Germinal center (tissue), 1 donor: ENCODE measurements at regions not wholly inside any gene's neighbourhood (a gene's known extent, or its start where the extent isn't known, plus 50 kb on each side); places are given as distances from the start of the nearest gene placed in this dataset.
"Not testable (repeated sequence)": the region's sequence is repeated elsewhere in the genome, so short reads cannot be mapped to it uniquely, and the experiment has no call there.

Experiments
- DNase-seq: peaks from one replicate; pipeline ENCODE4 v3.0.0; 2012; ENCODE audit warnings: mixed read lengths, low spot score

- DNase-seq: no peak
Measured at GRCh38 chr3:102682741-102683140, 247.9 kb downstream of the ZPLD1 start.

GRCh38 chr3:102686792-102687191 lies 252.0 kb downstream of the ZPLD1 start:
- no peak for DNase-seq

GRCh38 chr3:102687851-102688555 lies 253.2 kb downstream of the ZPLD1 start:
- DNase-seq: no peak

DNA sequence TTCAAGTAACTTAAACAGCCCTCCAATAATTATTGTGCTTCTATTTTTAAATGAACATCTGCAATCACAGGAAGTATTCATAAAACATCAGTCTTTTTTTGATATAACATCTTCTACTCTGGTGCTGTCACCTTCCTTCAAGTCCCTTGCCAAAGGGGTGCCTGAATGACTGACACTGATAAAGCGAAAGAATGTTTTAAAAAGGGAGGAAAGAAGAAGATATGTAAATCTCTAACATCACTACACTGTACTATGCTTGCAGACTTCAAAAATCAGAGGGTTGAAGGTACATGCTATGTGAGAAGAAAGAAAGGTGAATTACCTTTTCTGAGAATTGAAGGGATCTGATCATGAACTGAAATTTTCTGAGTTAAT lies 253.7 kb downstream of the ZPLD1 start:
- DNase-seq: no peak

DNA sequence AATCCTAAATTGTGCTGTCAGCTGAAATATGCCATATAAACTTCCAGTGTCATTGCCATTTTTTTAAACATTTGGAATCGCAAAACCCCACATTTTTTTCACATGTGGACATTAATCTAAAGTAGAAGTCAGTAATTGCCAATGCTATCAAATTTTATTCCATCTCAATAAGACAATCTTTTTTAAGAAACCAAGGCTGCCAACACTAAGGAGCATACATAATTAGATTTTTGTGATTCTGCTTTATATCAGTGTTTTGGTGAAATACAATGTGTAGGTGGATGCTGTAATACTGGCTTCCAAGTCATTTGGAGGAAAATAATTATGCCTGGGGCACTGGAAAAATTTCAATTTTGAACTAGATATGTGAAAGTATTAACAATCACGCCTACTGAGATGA lies 256.7 kb downstream of the ZPLD1 start:
- DNase-seq: no peak

GRCh38 chr3:102699104-102699818 lies 264.4 kb downstream of the ZPLD1 start:
- DNase-seq: no peak

- DNase-seq: no peak
Measured at GRCh38 chr3:102699819-102700140, 265.0 kb downstream of the ZPLD1 start.

- no peak for DNase-seq
Measured at GRCh38 chr3:102712896-102713295, 278.1 kb downstream of the ZPLD1 start.

- DNase-seq: no peak
Measured at GRCh38 chr3:102714567-102714966, 279.8 kb downstream of the ZPLD1 start.

DNA sequence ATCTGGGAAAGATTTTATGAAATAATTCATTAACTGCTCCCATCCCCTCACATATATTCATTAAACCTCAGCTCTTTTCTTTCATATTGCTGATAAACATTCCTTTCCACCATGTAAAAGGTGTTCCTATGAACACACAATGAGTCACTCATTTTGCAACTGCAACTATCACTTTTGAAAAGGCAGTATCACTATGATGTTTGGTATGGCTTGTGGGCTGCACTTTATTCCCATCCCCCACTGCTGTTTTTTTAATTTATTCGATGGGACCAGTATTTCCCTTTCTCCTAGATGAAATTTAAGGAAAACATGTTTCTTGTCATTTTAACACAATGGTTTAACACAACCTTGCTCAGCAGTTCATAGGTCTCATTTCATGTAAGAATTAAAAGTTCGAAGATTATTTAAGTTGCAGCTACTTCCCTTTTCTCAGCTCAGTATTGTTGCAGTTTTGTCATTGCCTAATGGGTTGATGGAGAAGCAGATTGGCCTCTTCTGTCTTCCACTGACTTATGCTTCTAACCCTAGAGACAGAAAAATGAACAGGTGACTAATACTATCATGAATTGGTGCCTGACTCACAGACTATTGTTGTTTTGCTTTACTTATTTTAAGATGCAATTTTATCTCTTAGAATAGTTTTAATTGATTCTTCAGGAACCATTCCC lies 280.3 kb downstream of the ZPLD1 start:
- DNase-seq: no peak

DNA sequence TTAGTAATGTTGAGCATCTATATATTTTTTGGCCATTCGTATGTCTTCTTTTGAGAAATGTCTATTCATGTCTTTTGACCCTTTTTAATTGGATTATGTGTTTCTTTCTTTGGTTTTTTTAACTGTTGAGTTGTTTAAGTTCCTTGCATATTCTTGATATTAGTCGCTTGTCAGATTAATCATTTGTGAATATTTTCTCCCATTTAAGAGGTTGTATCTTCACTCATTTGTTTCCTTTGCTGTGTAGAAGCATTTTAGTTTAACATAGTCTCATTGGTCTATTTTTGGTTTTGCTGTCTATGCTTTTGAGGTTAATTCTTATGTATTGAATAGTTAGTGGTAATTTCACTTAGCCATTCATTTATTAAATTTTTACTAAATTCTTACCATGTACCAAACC lies 283.8 kb downstream of the ZPLD1 start:
- DNase-seq: no peak

DNA sequence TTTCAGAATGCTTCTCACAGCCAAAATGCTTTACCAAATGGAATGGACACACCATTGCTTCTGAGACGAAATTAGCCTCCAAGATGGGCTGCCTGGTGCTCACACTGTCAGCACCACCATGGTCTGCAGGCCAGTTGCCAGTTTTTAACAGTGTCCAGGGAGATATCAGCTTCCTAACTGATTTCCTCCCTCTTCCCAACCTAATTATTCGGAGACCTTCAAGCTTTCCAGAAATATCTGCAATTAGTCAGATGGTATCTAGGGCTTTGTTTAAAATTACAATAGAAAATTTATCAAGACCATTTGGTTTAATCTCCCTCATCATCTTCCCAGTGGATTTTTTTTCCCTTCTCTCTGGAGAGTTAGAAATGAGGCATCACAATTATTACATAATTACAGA lies 287.5 kb downstream of the ZPLD1 start:
- no peak for DNase-seq

DNA sequence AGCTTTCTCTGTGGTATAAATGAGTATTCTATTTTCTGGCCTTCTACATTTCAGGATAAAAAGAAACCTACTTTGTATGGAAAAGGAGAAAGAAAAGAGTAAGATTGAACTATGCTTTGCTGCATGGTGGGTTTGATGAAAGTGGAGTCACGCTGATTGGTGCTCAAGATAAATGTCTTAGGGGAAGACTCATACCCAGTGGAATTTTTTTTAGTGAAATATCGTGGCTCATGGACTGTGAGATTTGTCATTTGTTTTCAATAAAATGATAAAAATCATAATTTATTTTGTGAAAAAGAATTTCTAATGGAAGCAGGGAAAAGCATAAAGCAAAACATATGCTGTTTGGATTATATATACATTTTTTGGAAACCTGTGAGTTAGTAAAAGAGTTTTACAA lies 292.5 kb downstream of the ZPLD1 start:
- no peak for DNase-seq

GRCh38 chr3:102732581-102732980 lies 297.8 kb downstream of the ZPLD1 start:
- DNase-seq: not testable (repeated sequence)

GRCh38 chr3:102733791-102734563 lies 299.2 kb downstream of the ZPLD1 start:
- DNase-seq: no peak

DNA sequence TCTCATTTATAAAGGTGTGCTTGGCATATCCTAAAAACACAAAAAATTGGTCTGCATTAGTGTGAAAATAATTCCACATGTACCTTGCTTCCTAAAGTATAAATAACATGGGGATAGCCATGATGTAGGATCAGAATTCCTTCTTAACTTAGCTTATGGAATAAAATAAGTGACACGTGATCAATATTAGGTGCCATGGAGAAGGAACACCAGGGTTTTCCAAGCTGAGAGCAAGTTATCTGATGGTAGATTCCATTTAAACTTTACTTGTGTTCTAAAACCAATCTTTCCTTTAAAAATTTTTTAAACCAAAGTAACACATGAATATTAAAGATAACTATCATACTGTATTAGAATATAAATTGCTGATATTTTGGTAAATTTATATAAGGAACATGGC lies 300.5 kb downstream of the ZPLD1 start:
- no peak for DNase-seq

DNA sequence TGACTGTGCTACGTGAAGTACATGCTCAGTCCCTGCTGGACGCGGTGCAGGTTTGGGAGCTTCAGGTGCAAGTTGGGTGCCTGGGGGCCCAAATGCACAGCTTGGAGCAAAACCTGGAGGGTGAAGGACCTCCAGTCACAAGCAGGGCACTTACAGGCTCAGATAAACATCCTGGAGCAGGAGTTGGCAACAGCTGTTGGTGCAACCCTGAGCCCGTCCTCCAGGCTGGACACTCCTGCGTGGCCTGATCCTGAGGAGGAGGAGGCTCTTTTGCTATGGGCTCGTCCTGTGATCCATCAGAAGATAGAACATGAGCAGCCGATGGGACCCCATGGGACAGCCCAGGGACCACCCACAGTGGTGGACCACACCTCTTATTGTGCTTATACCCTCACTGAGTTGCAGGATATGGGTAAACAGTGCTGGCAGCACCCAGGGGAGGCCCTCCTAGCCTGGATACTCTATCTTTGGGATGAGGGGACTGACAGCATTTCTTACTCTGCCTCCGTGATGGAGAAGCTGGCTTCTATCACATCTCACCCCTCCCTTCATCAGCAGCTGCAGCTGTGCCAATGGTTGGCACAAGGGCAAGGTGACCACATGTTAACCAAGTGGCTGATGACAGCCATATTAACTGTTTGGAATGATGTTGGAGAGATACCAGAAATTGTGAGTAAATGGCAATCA lies 301.6 kb downstream of the ZPLD1 start:
- DNase-seq: no peak

DNA sequence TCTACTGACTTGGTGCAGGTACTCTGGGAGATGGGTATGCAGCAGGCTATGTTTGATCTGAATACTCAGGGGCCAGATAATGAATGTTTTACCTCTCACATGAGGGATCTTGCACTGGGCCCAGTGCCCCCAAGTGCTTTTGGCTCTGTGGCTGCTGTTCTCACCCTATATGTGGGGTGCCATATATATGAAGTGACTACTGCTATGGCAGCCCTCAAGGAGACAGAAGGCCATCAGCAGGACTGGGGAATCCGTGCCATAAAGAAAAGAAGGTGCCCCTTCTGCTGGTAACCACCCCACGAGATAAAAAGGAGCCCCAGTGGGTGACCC lies 302.1 kb downstream of the ZPLD1 start:
- no peak for DNase-seq

- DNase-seq: no peak
Measured at GRCh38 chr3:102737353-102737752, 302.5 kb downstream of the ZPLD1 start.

DNA sequence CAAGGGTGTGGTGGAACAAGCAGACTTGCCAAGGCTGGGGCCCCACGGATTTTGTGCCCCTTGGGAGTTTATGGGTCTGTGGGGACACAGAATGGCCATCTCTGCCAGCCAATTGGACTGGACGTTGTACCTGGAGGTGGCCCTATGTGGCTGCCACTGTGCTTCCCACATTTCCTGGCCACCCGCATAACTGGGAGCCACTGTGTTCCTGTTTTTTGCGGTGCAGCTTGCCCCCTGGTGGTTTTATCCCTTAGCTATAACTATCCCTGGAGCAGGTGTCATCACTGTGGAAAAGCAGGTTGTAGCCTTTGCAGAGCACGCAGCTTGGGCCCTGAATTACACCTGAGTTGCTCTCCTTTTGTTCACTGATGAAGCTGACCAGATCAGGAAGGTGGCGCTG lies 306.3 kb downstream of the ZPLD1 start:
- DNase-seq: no peak

DNA sequence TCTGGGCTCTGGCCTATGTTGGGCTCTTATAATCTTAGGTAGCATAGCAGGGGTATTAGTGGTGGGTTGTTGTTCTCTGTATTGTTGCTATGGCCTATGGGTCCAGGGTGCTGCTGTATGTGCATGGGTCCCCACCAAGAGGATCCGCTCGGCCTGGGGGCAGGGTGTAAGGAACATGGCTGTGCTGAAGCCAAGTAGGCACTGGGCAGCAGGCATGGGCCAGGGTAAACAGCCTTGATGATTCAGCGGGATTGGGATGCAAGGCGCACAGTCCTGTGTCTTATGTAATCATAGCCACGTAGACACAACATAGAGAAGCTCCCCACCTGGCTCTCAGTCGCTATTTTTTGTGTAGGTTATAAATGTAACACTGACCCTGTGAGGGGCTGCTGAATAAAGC lies 306.9 kb downstream of the ZPLD1 start:
- DNase-seq: no peak

DNA sequence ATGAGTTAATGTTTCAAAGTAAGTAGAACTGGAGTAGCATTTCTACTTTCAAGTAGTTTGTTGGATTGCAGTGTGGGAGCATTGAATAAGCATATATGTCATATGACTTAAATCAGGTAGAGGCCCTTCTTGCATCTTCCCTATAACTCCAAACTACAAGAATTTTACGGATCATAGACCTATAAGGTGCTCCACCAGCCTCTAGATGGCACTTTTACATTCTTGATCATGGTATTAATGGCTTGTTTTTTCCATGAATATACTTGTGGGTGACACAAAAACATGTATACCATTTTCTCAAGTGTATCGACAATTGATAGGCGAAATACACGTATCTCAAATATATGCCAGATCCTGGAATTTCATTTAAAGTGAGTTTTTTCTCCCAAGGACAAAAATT lies 311.1 kb downstream of the ZPLD1 start:
- DNase-seq: no peak
